ENCODE measurements at regions not wholly inside any gene's neighbourhood (a gene's known extent, or its start where the extent isn't known, plus 50 kb on each side); places are given as distances from the start of the nearest gene placed in this dataset.
A peak's percentile ranks its signal among the peaks of the same experiment; 100 is the strongest.

- no peak overlapping the region for H2AFZ ChIP-seq (ENCODE audit: low read length)
- H3K27me3 ChIP-seq (replicated peaks; ENCODE audit: insufficient read depth, low read length), result no peaks in the 10 kb centered on the region
- TF ChIP-seq CTCF (IDR thresholded peaks at IDR 0.05; ENCODE audit: low read length) (no peak), EZH2 (optimal IDR thresholded peaks at IDR 0.05; ENCODE audit: low read depth, low read length) (no peak), EZH2phosphoT487 (IDR thresholded peaks at IDR 0.05; ENCODE audit: low read length) (no peak)
- H3K36me3 ChIP-seq (replicated peaks; ENCODE audit: insufficient read depth, low read length), result no peaks in the 10 kb centered on the region
- no peak overlapping the region for H3K4me3 ChIP-seq (ENCODE audit: low read length)
- H4K20me1 ChIP-seq (ENCODE audit: insufficient read depth, low read length), result no peaks in the 10 kb centered on the region
- no peak for DNase-seq
- peaks cover 41% of the 10 kb centered on the region for H3K4me1 ChIP-seq (ENCODE audit: low read length)
- no peaks in the 10 kb centered on the region for H3K9me2 ChIP-seq (replicated peaks; ENCODE audit: insufficient read depth, low read length)
- H3K27ac ChIP-seq (ENCODE audit: low read length), result no peak overlapping the region
- no peak overlapping the region for H3K4me2 ChIP-seq (ENCODE audit: low read depth, low read length)
- no peaks in the 10 kb centered on the region for H3K79me2 ChIP-seq (ENCODE audit: low read length)
- H3K9ac ChIP-seq (ENCODE audit: low read length), result no peak overlapping the region
- H3K9me3 ChIP-seq (replicated peaks; ENCODE audit: insufficient read depth, low read length), result no peaks in the 10 kb centered on the region
- H3F3A ChIP-seq (ENCODE audit: insufficient read depth, low read length), result peaks cover 14% of the 10 kb centered on the region
These were observed 88.4 kb upstream of the STEAP1B start for GRCh38 chr7:22588351-22588750.

- no peak overlapping the region for H3K27ac ChIP-seq (ENCODE audit: low read length)
- no peak overlapping the region for H3K9ac ChIP-seq (ENCODE audit: low read length)
- H3K4me3 ChIP-seq (ENCODE audit: low read length), result no peak overlapping the region
- no peaks in the 10 kb centered on the region for H3K79me2 ChIP-seq (ENCODE audit: low read length)
- H3K9me3 ChIP-seq (replicated peaks; ENCODE audit: insufficient read depth, low read length), result no peaks in the 10 kb centered on the region
- no peak for TF ChIP-seq EZH2phosphoT487 (IDR thresholded peaks at IDR 0.05; ENCODE audit: low read length)
- no peak for TF ChIP-seq CTCF (IDR thresholded peaks at IDR 0.05; ENCODE audit: low read length)
- no peak for TF ChIP-seq EZH2 (optimal IDR thresholded peaks at IDR 0.05; ENCODE audit: low read depth, low read length)
- peaks cover 16% of the 10 kb centered on the region for H3F3A ChIP-seq (ENCODE audit: insufficient read depth, low read length)
- H3K9me2 ChIP-seq (replicated peaks; ENCODE audit: insufficient read depth, low read length), result no peaks in the 10 kb centered on the region
- H4K20me1 ChIP-seq (ENCODE audit: insufficient read depth, low read length), result no peaks in the 10 kb centered on the region
- H3K27me3 ChIP-seq (replicated peaks; ENCODE audit: insufficient read depth, low read length), result no peaks in the 10 kb centered on the region
- H3K4me1 ChIP-seq (ENCODE audit: low read length), result peaks cover 50% of the 10 kb centered on the region
- no peak overlapping the region for H2AFZ ChIP-seq (ENCODE audit: low read length)
- no peak for DNase-seq
- no peak overlapping the region for H3K4me2 ChIP-seq (ENCODE audit: low read depth, low read length)
- H3K36me3 ChIP-seq (replicated peaks; ENCODE audit: insufficient read depth, low read length), result no peaks in the 10 kb centered on the region
These were observed 87.3 kb upstream of the STEAP1B start for GRCh38 chr7:22587322-22587721.

- H3K4me2 ChIP-seq (ENCODE audit: low read depth, low read length), result no peak overlapping the region
These were observed 86.8 kb upstream of the STEAP1B start for GRCh38 chr7:22586786-22587140.

More at GRCh38 chr7:22586786-22587140, 86.8 kb upstream of the STEAP1B start:
- no peaks in the 10 kb centered on the region for H3K9me3 ChIP-seq (replicated peaks; ENCODE audit: insufficient read depth, low read length)
- DNase-seq, result no peak
- no peak overlapping the region for H3K9ac ChIP-seq (ENCODE audit: low read length)
- peaks cover 50% of the 10 kb centered on the region for H3K4me1 ChIP-seq (ENCODE audit: low read length)
- H3K36me3 ChIP-seq (replicated peaks; ENCODE audit: insufficient read depth, low read length), result no peaks in the 10 kb centered on the region
- H3K4me3 ChIP-seq (ENCODE audit: low read length), result no peak overlapping the region
- H4K20me1 ChIP-seq (ENCODE audit: insufficient read depth, low read length), result no peaks in the 10 kb centered on the region
- H3K9me2 ChIP-seq (replicated peaks; ENCODE audit: insufficient read depth, low read length), result no peaks in the 10 kb centered on the region
- TF ChIP-seq EZH2 (optimal IDR thresholded peaks at IDR 0.05; ENCODE audit: low read depth, low read length) (no peak), CTCF (IDR thresholded peaks at IDR 0.05; ENCODE audit: low read length) (peak; percentile 42)
- no peak overlapping the region for H2AFZ ChIP-seq (ENCODE audit: low read length)
- no peaks in the 10 kb centered on the region for H3K27me3 ChIP-seq (replicated peaks; ENCODE audit: insufficient read depth, low read length)
- no peak overlapping the region for H3K27ac ChIP-seq (ENCODE audit: low read length)
- H3K79me2 ChIP-seq (ENCODE audit: low read length), result no peaks in the 10 kb centered on the region
- peaks cover 16% of the 10 kb centered on the region for H3F3A ChIP-seq (ENCODE audit: insufficient read depth, low read length)

Measured in MM.1S (cell line).